NB4 (cell line): ENCODE measurements at regions not wholly inside any gene's neighbourhood (a gene's known extent, or its start where the extent isn't known, plus 50 kb on each side); places are given as distances from the start of the nearest gene placed in this dataset.

Source experiments
- DNase-seq: peaks from one replicate; pipeline ENCODE4 v3.0.0; 2010; ENCODE audit warnings: low read depth
- H3K4me3 ChIP-seq: one replicate; pipeline ENCODE4 v1.5.1; 2011; ENCODE audit warnings: mild to moderate bottlenecking, low read depth, low read length, moderate library complexity
- MAX ChIP-seq: IDR thresholded peaks from 2 replicates; pipeline ENCODE4 v1.6.1; 2011; ENCODE audit warnings: low read depth, low read length
- MYC ChIP-seq: IDR thresholded peaks from 2 replicates; pipeline ENCODE4 v1.6.1; 2011; ENCODE audit warnings: low read depth, low read length
- POLR2A ChIP-seq: IDR thresholded peaks from 2 replicates; pipeline ENCODE4 v1.6.1; 2011; ENCODE audit warnings: mild to moderate bottlenecking; ENCODE audit not compliant: insufficient read length; ENCODE audit errors: extremely low read depth
- TF ChIP-seq, protein P1 (sequence below): IDR thresholded peaks from one replicate; pipeline ENCODE4 v1.5.1; 2012; ENCODE audit warnings: low read depth, low read length

- DNase-seq: no peak
These were observed 470.9 kb downstream of the WDR72 start for GRCh38 chr15:53288542-53288941.

DNA sequence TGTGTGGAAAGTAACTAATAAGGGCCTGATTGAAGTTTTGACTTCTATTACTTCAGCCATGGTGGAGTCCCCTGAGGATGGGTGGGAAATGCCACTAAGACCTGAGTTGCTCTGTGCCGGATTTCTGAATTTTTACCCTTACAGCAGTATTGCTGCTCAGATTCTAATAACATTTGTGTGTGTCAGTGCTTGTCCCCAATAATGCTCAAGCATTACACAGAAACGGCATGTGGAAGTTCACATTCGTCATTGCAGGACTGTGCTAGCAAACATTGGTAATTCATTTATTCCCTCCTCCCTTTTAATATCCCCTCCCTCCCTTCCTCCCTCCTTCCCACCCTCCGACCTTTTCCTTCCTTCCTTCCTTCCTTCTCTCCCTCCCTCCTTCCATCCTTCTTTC, 484.5 kb upstream of the ONECUT1 start:
- H3K4me3 ChIP-seq: no peak overlapping the region
- no peak for TF ChIP-seq POLR2A
- TF ChIP-seq MAX: no peak
- no peak for TF ChIP-seq MYC
- TF ChIP-seq, protein P1, sequence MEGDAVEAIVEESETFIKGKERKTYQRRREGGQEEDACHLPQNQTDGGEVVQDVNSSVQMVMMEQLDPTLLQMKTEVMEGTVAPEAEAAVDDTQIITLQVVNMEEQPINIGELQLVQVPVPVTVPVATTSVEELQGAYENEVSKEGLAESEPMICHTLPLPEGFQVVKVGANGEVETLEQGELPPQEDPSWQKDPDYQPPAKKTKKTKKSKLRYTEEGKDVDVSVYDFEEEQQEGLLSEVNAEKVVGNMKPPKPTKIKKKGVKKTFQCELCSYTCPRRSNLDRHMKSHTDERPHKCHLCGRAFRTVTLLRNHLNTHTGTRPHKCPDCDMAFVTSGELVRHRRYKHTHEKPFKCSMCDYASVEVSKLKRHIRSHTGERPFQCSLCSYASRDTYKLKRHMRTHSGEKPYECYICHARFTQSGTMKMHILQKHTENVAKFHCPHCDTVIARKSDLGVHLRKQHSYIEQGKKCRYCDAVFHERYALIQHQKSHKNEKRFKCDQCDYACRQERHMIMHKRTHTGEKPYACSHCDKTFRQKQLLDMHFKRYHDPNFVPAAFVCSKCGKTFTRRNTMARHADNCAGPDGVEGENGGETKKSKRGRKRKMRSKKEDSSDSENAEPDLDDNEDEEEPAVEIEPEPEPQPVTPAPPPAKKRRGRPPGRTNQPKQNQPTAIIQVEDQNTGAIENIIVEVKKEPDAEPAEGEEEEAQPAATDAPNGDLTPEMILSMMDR: no peak
- DNase-seq: no peak

More at GRCh38 chr15:53288542-53288941, 470.9 kb downstream of the WDR72 start:
- TF ChIP-seq, protein P1: no peak
- no peak for TF ChIP-seq MAX
- no peak for TF ChIP-seq POLR2A
- TF ChIP-seq MYC: no peak
- H3K4me3 ChIP-seq: no peak overlapping the region

DNA sequence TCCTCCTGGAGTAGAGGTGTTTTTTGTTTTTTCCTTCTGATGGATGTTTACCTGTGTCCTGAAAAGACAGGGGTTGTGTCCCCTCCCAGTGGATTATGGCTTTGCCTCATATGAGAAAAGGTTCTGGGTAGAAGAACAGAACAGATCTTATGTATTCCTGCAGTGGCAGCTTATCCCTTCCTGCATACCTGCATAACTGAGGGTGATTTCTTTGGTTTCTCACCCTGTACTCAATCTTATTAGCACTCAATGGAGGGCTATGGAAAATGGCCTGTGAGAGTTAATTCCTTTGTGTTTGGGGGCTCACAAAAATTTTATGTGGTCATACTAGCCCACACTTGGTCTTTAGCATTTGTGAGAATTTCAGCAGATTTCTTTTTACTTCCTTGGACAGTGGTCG, 482.0 kb upstream of the ONECUT1 start:
- no peak overlapping the region for H3K4me3 ChIP-seq
- TF ChIP-seq POLR2A (no peak), MAX (no peak), MYC (no peak)
- TF ChIP-seq, protein P1: no peak
- DNase-seq: no peak

GRCh38 chr15:53266176-53266575, 476.0 kb upstream of the ONECUT1 start:
- no peak for DNase-seq
- no peak overlapping the region for H3K4me3 ChIP-seq
- TF ChIP-seq MAX (no peak), POLR2A (no peak), MYC (no peak)
- TF ChIP-seq, protein P1: no peak

- no peak overlapping the region for H3K4me3 ChIP-seq
- TF ChIP-seq MYC (no peak), MAX (no peak), POLR2A (no peak)
- TF ChIP-seq, protein P1: no peak
- no peak for DNase-seq
These were observed 470.5 kb upstream of the ONECUT1 start for GRCh38 chr15:53260647-53261046.

DNA sequence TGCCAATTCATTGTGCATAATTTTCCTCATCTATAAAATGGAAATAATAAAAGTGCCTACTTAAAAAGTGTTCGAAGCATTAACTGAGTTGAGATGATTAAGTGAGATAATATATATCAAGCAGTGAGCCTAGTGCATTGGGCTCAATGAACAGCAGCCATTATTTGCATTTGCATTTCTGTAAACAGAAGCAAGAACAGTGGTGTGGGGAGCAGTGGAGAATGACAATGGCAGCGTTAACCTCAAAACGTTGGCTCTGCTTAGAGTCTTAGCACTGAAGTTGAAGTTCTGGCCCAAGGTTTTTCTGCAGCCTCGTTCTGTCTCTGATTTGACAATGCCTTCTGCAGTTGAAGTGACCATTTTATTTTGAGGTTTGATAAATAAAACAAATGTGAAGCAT, 466.3 kb upstream of the ONECUT1 start:
- TF ChIP-seq, protein P1: no peak
- no peak for TF ChIP-seq MYC
- TF ChIP-seq MAX: no peak
- no peak for TF ChIP-seq POLR2A
- DNase-seq: no peak
- H3K4me3 ChIP-seq: no peak overlapping the region
